ENCODE measurements at regions not wholly inside any gene's neighbourhood (a gene's known extent, or its start where the extent isn't known, plus 50 kb on each side); places are given as distances from the start of the nearest gene placed in this dataset.

DNA sequence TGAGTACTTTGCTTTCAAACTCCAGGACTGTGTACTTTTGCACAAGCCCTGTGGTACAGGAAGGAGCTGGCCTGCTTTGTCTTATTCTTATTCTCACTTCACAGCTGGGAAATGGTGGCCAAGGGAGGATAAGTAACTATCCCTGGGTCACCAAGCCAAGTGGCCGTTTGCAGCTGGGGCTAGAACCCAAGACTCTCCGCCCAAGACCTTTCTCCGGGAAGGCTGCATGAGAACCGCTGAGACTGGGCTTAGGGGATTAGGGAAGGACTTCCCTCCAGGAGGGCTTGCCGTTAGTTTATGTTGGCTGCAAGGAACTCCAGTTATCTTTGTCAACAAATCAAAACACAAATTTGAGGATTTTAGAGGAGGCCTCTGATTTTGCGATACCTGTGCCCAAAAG, 109.5 kb upstream of the ADRA1D start:
- Histone ChIP-seq H3K27ac (no peak overlapping the region), H3K4me3 (no peak overlapping the region), H3K9me3 (ENCODE audit: low read depth) (no peaks in the 10 kb centered on the region), H3K36me3 (no peaks in the 10 kb centered on the region), H3K4me1 (ENCODE audit: low read depth) (no peaks in the 10 kb centered on the region), H3K27me3 (no peaks in the 10 kb centered on the region)
- TF ChIP-seq, protein P1, sequence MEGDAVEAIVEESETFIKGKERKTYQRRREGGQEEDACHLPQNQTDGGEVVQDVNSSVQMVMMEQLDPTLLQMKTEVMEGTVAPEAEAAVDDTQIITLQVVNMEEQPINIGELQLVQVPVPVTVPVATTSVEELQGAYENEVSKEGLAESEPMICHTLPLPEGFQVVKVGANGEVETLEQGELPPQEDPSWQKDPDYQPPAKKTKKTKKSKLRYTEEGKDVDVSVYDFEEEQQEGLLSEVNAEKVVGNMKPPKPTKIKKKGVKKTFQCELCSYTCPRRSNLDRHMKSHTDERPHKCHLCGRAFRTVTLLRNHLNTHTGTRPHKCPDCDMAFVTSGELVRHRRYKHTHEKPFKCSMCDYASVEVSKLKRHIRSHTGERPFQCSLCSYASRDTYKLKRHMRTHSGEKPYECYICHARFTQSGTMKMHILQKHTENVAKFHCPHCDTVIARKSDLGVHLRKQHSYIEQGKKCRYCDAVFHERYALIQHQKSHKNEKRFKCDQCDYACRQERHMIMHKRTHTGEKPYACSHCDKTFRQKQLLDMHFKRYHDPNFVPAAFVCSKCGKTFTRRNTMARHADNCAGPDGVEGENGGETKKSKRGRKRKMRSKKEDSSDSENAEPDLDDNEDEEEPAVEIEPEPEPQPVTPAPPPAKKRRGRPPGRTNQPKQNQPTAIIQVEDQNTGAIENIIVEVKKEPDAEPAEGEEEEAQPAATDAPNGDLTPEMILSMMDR (IDR thresholded peaks at IDR 0.05; ENCODE audit: low read depth, low read length), result no peak
- no peak for DNase-seq (ENCODE audit: low read depth in 1 of 2, low spot score in 1 of 2)

DNA sequence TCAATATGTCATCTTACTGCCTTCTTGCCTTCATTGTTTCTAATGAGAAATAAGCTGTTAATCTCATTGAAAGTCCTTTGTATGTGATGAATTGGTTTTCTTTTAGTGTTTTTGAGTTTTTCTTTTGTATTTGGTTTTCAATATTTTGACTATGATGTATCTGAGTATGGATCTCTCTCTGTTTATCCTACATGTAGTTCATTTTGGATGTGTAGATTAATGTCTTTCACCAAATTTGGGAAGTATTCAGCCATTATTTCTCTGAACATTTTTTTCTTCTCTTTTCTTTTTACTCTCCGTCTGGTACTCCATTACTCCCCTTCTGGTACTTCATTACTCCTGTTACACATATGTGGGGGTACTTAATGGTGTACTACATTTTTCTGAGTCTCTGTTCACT, 103.3 kb upstream of the ADRA1D start:
- TF ChIP-seq, protein P1 (IDR thresholded peaks at IDR 0.05; ENCODE audit: low read depth, low read length), result no peak
- no peaks in the 10 kb centered on the region for H3K9me3 ChIP-seq (ENCODE audit: low read depth)

DNA sequence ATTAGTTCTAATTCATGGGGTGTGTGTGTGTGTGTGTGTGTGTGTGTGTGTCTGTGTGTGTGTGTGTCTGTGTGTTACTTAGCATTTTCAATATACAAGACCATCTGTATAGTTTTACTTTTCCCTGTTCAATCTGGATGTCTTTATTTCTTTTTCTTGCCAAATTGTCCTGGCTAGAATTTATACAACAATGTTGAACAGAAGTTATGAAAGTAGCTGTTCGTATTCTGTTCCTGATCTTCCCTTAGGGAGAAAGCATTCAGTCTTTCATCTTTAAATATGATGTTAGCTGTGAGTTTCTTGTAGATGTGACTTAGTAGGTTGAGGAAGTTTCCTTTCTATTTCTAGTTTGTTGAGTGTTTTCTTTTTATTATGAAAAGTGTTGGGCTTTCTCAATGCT, 101.0 kb upstream of the ADRA1D start:
- H3K4me3 ChIP-seq, result no peak overlapping the region
- no peaks in the 10 kb centered on the region for H3K9me3 ChIP-seq (ENCODE audit: low read depth)
- DNase-seq (ENCODE audit: low read depth in 1 of 2, low spot score in 1 of 2), result no peak
- H3K4me1 ChIP-seq (ENCODE audit: low read depth), result no peaks in the 10 kb centered on the region
- no peak overlapping the region for H3K27ac ChIP-seq
- H3K36me3 ChIP-seq, result no peaks in the 10 kb centered on the region
- H3K27me3 ChIP-seq, result no peaks in the 10 kb centered on the region
- TF ChIP-seq, protein P1 (IDR thresholded peaks at IDR 0.05; ENCODE audit: low read depth, low read length), result no peak

More for the DNA sequence above, 103.3 kb upstream of the ADRA1D start:
- Histone ChIP-seq H3K27me3 (no peaks in the 10 kb centered on the region), H3K27ac (no peak overlapping the region), H3K4me3 (no peak overlapping the region), H3K36me3 (no peaks in the 10 kb centered on the region), H3K4me1 (ENCODE audit: low read depth) (no peaks in the 10 kb centered on the region)
- DNase-seq (ENCODE audit: low read depth in 1 of 2, low spot score in 1 of 2), result no peak

DNA sequence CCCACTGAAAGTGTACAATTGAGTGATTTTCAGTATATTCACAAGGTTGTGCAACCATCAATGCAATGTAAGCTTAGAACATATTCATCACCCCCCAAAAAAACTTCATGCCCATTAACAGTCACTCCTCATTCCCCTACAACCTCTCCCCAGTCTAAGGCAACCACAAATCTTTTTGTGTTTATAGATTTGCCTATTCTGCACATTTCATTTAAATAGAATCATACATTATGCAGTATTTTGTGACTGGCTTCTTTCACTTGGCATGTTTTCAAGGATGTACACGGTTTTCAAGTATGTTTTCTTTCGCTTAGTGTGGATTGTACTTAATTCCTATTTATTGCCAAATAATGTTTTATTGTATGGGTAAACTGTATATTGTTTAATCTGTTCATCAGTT, 95.6 kb upstream of the ADRA1D start:
- Histone ChIP-seq H3K27ac (no peak overlapping the region), H3K27me3 (no peaks in the 10 kb centered on the region), H3K4me3 (no peak overlapping the region), H3K9me3 (ENCODE audit: low read depth) (no peaks in the 10 kb centered on the region), H3K4me1 (ENCODE audit: low read depth) (peaks cover 6% of the 10 kb centered on the region), H3K36me3 (no peaks in the 10 kb centered on the region)
- TF ChIP-seq, protein P1 (IDR thresholded peaks at IDR 0.05; ENCODE audit: low read depth, low read length), result no peak
- no peak for DNase-seq (ENCODE audit: low read depth in 1 of 2, low spot score in 1 of 2)

DNA sequence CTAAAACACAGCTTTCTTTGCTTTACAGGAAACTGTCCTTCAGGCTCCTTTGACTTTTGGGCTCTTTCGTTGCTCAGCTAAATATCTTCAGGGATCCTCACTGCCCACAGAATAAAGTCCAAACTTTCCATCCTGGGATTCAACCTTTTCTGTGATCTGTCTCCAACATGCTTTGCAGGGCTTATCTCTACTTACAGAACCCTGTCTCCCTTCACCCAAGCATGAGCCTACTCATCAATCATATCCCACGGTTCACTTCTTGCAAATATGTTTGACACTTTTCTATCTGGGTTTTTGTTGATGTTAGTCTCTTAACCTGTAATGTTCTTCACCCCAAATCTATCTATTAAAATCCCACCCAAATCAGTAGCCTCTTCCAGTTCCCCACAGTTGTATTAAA, 93.5 kb upstream of the ADRA1D start:
- TF ChIP-seq, protein P1 (IDR thresholded peaks at IDR 0.05; ENCODE audit: low read depth, low read length), result no peak
- H3K4me3 ChIP-seq, result no peak overlapping the region
- H3K4me1 ChIP-seq (ENCODE audit: low read depth), result peaks cover 6% of the 10 kb centered on the region
- H3K27me3 ChIP-seq, result no peaks in the 10 kb centered on the region
- no peaks in the 10 kb centered on the region for H3K36me3 ChIP-seq
- no peak for DNase-seq (ENCODE audit: low read depth in 1 of 2, low spot score in 1 of 2)
- H3K9me3 ChIP-seq (ENCODE audit: low read depth), result no peaks in the 10 kb centered on the region
- H3K27ac ChIP-seq, result no peak overlapping the region
